SK-N-SH treated with all-trans-retinoic acid at 6 μM for 48 hours (cell line): ENCODE measurements at regions not wholly inside any gene's neighbourhood (a gene's known extent, or its start where the extent isn't known, plus 50 kb on each side); places are given as distances from the start of the nearest gene placed in this dataset.

ENCODE experiments used
- ATAC-seq: fragments of 200-7000 bp; cut with Tn5 transposase; 3 replicates; pipeline ENCODE4 v1.9.1; 2020; ENCODE audit warnings: mild to moderate bottlenecking, moderate library complexity
- ARNTL ChIP-seq: fragments of 450-650 bp; formaldehyde crosslinking; IDR thresholded peaks from 2 replicates; pipeline ENCODE4 v1.5.0; 2020; ENCODE audit warnings: low read depth, mild to moderate bottlenecking, moderate library complexity, borderline replicate concordance
- BACH2 ChIP-seq: fragments of 250-450 bp; sonication (Bioruptor Pico); IDR thresholded peaks from 2 replicates; pipeline ENCODE4 v1.9.0; 2021; ENCODE audit warnings: mild to moderate bottlenecking, borderline replicate concordance
- CSDC2 ChIP-seq: fragments of 250-450 bp; sonication (Bioruptor Pico); IDR thresholded peaks from 2 replicates; pipeline ENCODE4 v1.5.0; 2020; ENCODE audit warnings: mild to moderate bottlenecking, moderate library complexity
- ESRRG ChIP-seq: fragments of 250-450 bp; sonication (Bioruptor Pico); IDR thresholded peaks from 2 replicates; pipeline ENCODE4 v1.6.1; 2021; ENCODE audit warnings: mild to moderate bottlenecking
- GLIS3 ChIP-seq: fragments of 250-450 bp; sonication (Bioruptor Pico); IDR thresholded peaks from 2 replicates; pipeline ENCODE4 v1.5.0; 2020; ENCODE audit warnings: mild to moderate bottlenecking, moderate library complexity
- ISL1 ChIP-seq: fragments of 250-450 bp; sonication (Bioruptor Pico); IDR thresholded peaks from 2 replicates; pipeline ENCODE4 v2.1.2; 2022; ENCODE audit warnings: mild to moderate bottlenecking, moderate library complexity
- OSR1 ChIP-seq: fragments of 250-450 bp; sonication (Bioruptor Pico); IDR thresholded peaks from 2 replicates; pipeline ENCODE4 v1.8.0; 2022; ENCODE audit warnings: moderate library complexity, mild to moderate bottlenecking, inconsistent platforms
- SNAI2 ChIP-seq: fragments of 250-450 bp; sonication (Bioruptor Pico); IDR thresholded peaks from 2 replicates; pipeline ENCODE4 v1.5.0; 2020; ENCODE audit warnings: mild to moderate bottlenecking, moderate library complexity
- TCF4 ChIP-seq: fragments of 250-450 bp; sonication (Bioruptor Pico); IDR thresholded peaks from 2 replicates; pipeline ENCODE4 v1.8.0; 2021; ENCODE audit warnings: mild to moderate bottlenecking, moderate library complexity, borderline replicate concordance
- TOX ChIP-seq: fragments of 250-450 bp; sonication (Bioruptor Pico); IDR thresholded peaks from 2 replicates; pipeline ENCODE4 v1.8.0; 2021; ENCODE audit warnings: mild to moderate bottlenecking, moderate library complexity, borderline replicate concordance
- TSHZ2 ChIP-seq: fragments of 250-450 bp; sonication (Bioruptor Pico); IDR thresholded peaks from 2 replicates; pipeline ENCODE4 v1.5.0; 2020; ENCODE audit warnings: mild to moderate bottlenecking, moderate library complexity
- ZC3H10 ChIP-seq: fragments of 250-450 bp; sonication (Bioruptor Pico); IDR thresholded peaks from 2 replicates; pipeline ENCODE4 v1.5.1; 2021; ENCODE audit warnings: mild to moderate bottlenecking, moderate library complexity
- ZFP3 ChIP-seq: fragments of 250-450 bp; sonication (Bioruptor Pico); IDR thresholded peaks from 2 replicates; pipeline ENCODE4 v1.5.0; 2020; ENCODE audit warnings: mild to moderate bottlenecking, moderate library complexity
- ZFP30 ChIP-seq: fragments of 450-650 bp; formaldehyde crosslinking; IDR thresholded peaks from 2 replicates; pipeline ENCODE4 v1.5.0; 2022; ENCODE audit warnings: mild to moderate bottlenecking, moderate library complexity
- ZNF565 ChIP-seq: fragments of 450-650 bp; formaldehyde crosslinking; conservative IDR thresholded peaks from 2 replicates; pipeline ENCODE4 v1.5.0; 2020; ENCODE audit warnings: low read depth, mild to moderate bottlenecking, moderate library complexity
- ZNF70 ChIP-seq: fragments of 450-650 bp; formaldehyde crosslinking; IDR thresholded peaks from 2 replicates; pipeline ENCODE4 v1.5.0; 2020; ENCODE audit warnings: mild to moderate bottlenecking, moderate library complexity
- ZNF8 ChIP-seq: fragments of 450-650 bp; formaldehyde crosslinking; IDR thresholded peaks from 2 replicates; pipeline ENCODE4 v1.5.0; 2020; ENCODE audit warnings: mild to moderate bottlenecking, moderate library complexity
- TF ChIP-seq, protein P1 (sequence below): fragments of 250-450 bp; sonication (Bioruptor Pico); IDR thresholded peaks from 2 replicates; pipeline ENCODE4 v1.5.1; 2020; ENCODE audit warnings: low read depth, mild to moderate bottlenecking, moderate library complexity
- TF ChIP-seq, protein P2 (sequence below): fragments of 250-450 bp; sonication (Bioruptor Pico); IDR thresholded peaks from 2 replicates; pipeline ENCODE4 v1.5.1; 2021; ENCODE audit warnings: mild to moderate bottlenecking, moderate library complexity
- TF ChIP-seq, protein P3 (sequence below): fragments of 250-450 bp; sonication (Bioruptor Pico); IDR thresholded peaks from 2 replicates; pipeline ENCODE4 v1.8.0; 2021; ENCODE audit warnings: low read depth, mild to moderate bottlenecking, moderate library complexity, borderline replicate concordance
- TF ChIP-seq, protein P4 (sequence below): fragments of 250-450 bp; sonication (Bioruptor Pico); IDR thresholded peaks from 2 replicates; pipeline ENCODE4 v1.8.0; 2020; ENCODE audit warnings: mild to moderate bottlenecking, moderate library complexity, borderline replicate concordance

DNA sequence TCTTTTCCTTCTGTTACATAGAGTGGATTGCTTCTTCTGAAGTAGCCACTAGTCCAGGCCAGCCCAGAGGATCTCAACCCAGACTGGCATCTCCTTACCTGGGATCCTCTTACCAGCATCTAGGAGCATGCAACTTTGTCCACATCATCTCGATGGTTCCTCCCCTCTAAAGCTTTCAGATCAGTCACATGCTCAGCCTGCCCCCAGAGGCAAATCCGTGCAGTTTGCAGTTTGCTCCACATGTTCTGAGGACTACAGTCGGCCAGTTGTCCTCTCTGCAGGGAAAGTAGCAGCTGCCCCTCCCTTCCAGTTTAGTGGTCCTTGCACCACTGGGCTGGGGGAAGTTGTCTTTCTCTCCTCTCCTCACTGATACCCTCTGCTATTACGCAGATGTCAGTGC is 259.8 kb upstream of the APCDD1 start:
- ATAC-seq = peak; percentile 25; the same call in 1 of the 3 replicates

DNA sequence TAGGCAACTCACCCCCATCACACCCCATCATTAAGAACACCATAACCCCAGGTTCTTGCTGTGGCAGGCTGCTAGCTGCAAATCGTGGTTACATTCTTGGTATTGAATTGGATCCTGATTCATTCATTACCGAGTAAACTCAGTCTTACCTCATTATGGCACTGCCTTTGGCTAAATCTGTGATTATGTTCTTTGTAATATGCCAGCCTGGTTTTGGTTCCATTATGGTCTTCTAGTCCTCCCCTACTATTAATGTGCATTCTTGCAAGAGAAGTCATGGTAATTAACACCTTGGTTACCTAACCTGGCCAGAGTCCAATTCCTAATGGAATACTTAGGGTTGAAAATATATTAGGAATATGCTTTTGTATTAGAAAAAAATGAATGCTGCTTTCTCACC is 258.9 kb upstream of the APCDD1 start:
- TF ChIP-seq ESRRG (CRISPR knock-in tag) (no peak), ZC3H10 (CRISPR knock-in tag) (no peak), OSR1 (CRISPR knock-in tag) (no peak)
- TF ChIP-seq, all 23 proteins: peak for 0
- ATAC-seq = no peak

More for the DNA sequence above, 259.8 kb upstream of the APCDD1 start:
- TF ChIP-seq ESRRG (CRISPR knock-in tag) = no peak
- no peak for TF ChIP-seq SNAI2 (CRISPR knock-in tag)
- TF ChIP-seq, protein P1, sequence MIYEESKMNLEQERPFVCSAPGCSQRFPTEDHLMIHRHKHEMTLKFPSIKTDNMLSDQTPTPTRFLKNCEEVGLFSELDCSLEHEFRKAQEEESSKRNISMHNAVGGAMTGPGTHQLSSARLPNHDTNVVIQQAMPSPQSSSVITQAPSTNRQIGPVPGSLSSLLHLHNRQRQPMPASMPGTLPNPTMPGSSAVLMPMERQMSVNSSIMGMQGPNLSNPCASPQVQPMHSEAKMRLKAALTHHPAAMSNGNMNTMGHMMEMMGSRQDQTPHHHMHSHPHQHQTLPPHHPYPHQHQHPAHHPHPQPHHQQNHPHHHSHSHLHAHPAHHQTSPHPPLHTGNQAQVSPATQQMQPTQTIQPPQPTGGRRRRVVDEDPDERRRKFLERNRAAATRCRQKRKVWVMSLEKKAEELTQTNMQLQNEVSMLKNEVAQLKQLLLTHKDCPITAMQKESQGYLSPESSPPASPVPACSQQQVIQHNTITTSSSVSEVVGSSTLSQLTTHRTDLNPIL (CRISPR knock-in tag) = no peak
- TF ChIP-seq ISL1 (CRISPR knock-in tag) = no peak
- no peak for TF ChIP-seq TOX (CRISPR knock-in tag)
- no peak for TF ChIP-seq ZFP3
- no peak for TF ChIP-seq TCF4 (CRISPR knock-in tag)
- TF ChIP-seq, protein P2, sequence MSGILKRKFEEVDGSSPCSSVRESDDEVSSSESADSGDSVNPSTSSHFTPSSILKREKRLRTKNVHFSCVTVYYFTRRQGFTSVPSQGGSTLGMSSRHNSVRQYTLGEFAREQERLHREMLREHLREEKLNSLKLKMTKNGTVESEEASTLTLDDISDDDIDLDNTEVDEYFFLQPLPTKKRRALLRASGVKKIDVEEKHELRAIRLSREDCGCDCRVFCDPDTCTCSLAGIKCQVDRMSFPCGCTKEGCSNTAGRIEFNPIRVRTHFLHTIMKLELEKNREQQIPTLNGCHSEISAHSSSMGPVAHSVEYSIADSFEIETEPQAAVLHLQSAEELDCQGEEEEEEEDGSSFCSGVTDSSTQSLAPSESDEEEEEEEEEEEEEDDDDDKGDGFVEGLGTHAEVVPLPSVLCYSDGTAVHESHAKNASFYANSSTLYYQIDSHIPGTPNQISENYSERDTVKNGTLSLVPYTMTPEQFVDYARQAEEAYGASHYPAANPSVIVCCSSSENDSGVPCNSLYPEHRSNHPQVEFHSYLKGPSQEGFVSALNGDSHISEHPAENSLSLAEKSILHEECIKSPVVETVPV = no peak
- no peak for TF ChIP-seq ZNF8
- no peak for TF ChIP-seq BACH2
- no peak for TF ChIP-seq OSR1 (CRISPR knock-in tag)
- TF ChIP-seq GLIS3 (CRISPR knock-in tag) = no peak
- no peak for TF ChIP-seq CSDC2 (CRISPR knock-in tag)
- TF ChIP-seq, protein P3, sequence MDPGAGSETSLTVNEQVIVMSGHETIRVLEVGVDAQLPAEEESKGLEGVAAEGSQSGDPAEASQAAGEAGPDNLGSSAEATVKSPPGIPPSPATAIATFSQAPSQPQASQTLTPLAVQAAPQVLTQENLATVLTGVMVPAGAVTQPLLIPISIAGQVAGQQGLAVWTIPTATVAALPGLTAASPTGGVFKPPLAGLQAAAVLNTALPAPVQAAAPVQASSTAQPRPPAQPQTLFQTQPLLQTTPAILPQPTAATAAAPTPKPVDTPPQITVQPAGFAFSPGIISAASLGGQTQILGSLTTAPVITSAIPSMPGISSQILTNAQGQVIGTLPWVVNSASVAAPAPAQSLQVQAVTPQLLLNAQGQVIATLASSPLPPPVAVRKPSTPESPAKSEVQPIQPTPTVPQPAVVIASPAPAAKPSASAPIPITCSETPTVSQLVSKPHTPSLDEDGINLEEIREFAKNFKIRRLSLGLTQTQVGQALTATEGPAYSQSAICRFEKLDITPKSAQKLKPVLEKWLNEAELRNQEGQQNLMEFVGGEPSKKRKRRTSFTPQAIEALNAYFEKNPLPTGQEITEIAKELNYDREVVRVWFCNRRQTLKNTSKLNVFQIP (CRISPR knock-in tag) = no peak
- no peak for TF ChIP-seq ZNF70 (CRISPR knock-in tag)
- no peak for TF ChIP-seq ZFP30 (CRISPR knock-in tag)
- TF ChIP-seq ARNTL (CRISPR knock-in tag) = no peak
- TF ChIP-seq ZNF565 (CRISPR knock-in tag) = no peak
- TF ChIP-seq, protein P4, sequence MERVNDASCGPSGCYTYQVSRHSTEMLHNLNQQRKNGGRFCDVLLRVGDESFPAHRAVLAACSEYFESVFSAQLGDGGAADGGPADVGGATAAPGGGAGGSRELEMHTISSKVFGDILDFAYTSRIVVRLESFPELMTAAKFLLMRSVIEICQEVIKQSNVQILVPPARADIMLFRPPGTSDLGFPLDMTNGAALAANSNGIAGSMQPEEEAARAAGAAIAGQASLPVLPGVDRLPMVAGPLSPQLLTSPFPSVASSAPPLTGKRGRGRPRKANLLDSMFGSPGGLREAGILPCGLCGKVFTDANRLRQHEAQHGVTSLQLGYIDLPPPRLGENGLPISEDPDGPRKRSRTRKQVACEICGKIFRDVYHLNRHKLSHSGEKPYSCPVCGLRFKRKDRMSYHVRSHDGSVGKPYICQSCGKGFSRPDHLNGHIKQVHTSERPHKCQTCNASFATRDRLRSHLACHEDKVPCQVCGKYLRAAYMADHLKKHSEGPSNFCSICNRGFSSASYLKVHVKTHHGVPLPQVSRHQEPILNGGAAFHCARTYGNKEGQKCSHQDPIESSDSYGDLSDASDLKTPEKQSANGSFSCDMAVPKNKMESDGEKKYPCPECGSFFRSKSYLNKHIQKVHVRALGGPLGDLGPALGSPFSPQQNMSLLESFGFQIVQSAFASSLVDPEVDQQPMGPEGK = no peak

DNA sequence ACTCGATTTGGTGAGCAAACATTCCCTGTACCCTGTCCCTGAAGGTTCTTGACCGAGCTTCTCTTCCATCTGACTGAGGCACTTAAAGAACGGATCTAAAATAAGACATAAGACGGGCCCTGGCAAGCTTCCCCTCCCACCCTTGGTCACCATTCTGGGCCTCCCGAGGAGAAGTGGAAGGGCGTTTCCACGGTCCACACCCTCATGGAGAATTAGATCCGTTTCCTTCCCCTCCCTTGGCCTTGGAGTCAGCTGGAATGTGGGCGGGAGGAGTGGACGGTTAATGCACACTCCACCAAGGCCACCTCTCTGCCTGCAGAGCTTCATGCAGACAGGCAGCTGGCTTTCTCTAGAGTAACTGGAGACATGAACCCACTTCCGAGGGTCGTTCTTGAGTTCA is 257.3 kb upstream of the APCDD1 start:
- no peak for TF ChIP-seq OSR1 (CRISPR knock-in tag)
- no peak for TF ChIP-seq ISL1 (CRISPR knock-in tag)
- TF ChIP-seq BACH2 = no peak
- no peak for TF ChIP-seq TSHZ2 (CRISPR knock-in tag)
- TF ChIP-seq, protein P1 (CRISPR knock-in tag) = no peak
- no peak for TF ChIP-seq ZFP3
- TF ChIP-seq ZNF70 (CRISPR knock-in tag) = no peak
- ATAC-seq = no peak
